ENCODE measurements at regions not wholly inside any gene's neighbourhood (a gene's known extent, or its start where the extent isn't known, plus 50 kb on each side); places are given as distances from the start of the nearest gene placed in this dataset.

GRCh38 chr7:89401099-89401498 lies 605.6 kb upstream of the TEX47 start:
- H3K4me1 Mint-ChIP-seq (ENCODE audit: low read depth) = peaks cover 2% of the 10 kb centered on the region
- no peak overlapping the region for H3K27ac Mint-ChIP-seq
- H3K27me3 Mint-ChIP-seq = no peaks in the 10 kb centered on the region
- H3K36me3 Mint-ChIP-seq = no peaks in the 10 kb centered on the region
- no peaks in the 10 kb centered on the region for H3K9me3 Mint-ChIP-seq (ENCODE audit: low read depth)
- H3K4me3 Mint-ChIP-seq = no peak overlapping the region

GRCh38 chr7:89401690-89402089 lies 606.2 kb upstream of the TEX47 start:
- no peaks in the 10 kb centered on the region for H3K36me3 Mint-ChIP-seq
- H3K4me3 Mint-ChIP-seq = no peak overlapping the region
- no peaks in the 10 kb centered on the region for H3K27me3 Mint-ChIP-seq
- peaks cover under 1% of the 10 kb centered on the region for H3K9me3 Mint-ChIP-seq (ENCODE audit: low read depth)
- H3K4me1 Mint-ChIP-seq (ENCODE audit: low read depth) = peaks cover 2% of the 10 kb centered on the region
- no peak overlapping the region for H3K27ac Mint-ChIP-seq

- H3K4me3 Mint-ChIP-seq = no peak overlapping the region
- H3K36me3 Mint-ChIP-seq = no peaks in the 10 kb centered on the region
- no peaks in the 10 kb centered on the region for H3K4me1 Mint-ChIP-seq (ENCODE audit: low read depth)
- no peaks in the 10 kb centered on the region for H3K9me3 Mint-ChIP-seq (ENCODE audit: low read depth)
- H3K27ac Mint-ChIP-seq = no peak overlapping the region
- H3K27me3 Mint-ChIP-seq = no peaks in the 10 kb centered on the region
Measured at GRCh38 chr7:89451911-89452310, 656.4 kb upstream of the TEX47 start.

- Mint-ChIP-seq H3K27me3 (no peaks in the 10 kb centered on the region), H3K4me3 (no peak overlapping the region), H3K9me3 (ENCODE audit: low read depth) (no peaks in the 10 kb centered on the region), H3K36me3 (no peaks in the 10 kb centered on the region), H3K27ac (no peak overlapping the region), H3K4me1 (ENCODE audit: low read depth) (no peaks in the 10 kb centered on the region)
Measured at GRCh38 chr7:89456556-89456955, 661.0 kb upstream of the TEX47 start.

GRCh38 chr7:89458114-89458513 lies 662.6 kb upstream of the TEX47 start:
- no peak overlapping the region for H3K4me3 Mint-ChIP-seq
- H3K4me1 Mint-ChIP-seq (ENCODE audit: low read depth) = no peaks in the 10 kb centered on the region
- H3K27ac Mint-ChIP-seq = no peak overlapping the region
- H3K9me3 Mint-ChIP-seq (ENCODE audit: low read depth) = no peaks in the 10 kb centered on the region
- H3K27me3 Mint-ChIP-seq = no peaks in the 10 kb centered on the region
- no peaks in the 10 kb centered on the region for H3K36me3 Mint-ChIP-seq

GRCh38 chr7:89474456-89474855 lies 678.9 kb upstream of the TEX47 start:
- Mint-ChIP-seq H3K27me3 (peaks cover 1% of the 10 kb centered on the region), H3K4me3 (no peak overlapping the region), H3K9me3 (ENCODE audit: low read depth) (peaks cover 11% of the 10 kb centered on the region), H3K27ac (no peak overlapping the region), H3K4me1 (ENCODE audit: low read depth) (peaks cover 11% of the 10 kb centered on the region), H3K36me3 (peaks cover 2% of the 10 kb centered on the region)

GRCh38 chr7:89477991-89478390 lies 676.3 kb upstream of the STEAP1 start:
- H3K27me3 Mint-ChIP-seq = no peaks in the 10 kb centered on the region
- H3K9me3 Mint-ChIP-seq (ENCODE audit: low read depth) = no peaks in the 10 kb centered on the region
- H3K36me3 Mint-ChIP-seq = no peaks in the 10 kb centered on the region
- peaks cover 11% of the 10 kb centered on the region for H3K4me1 Mint-ChIP-seq (ENCODE audit: low read depth)
- H3K4me3 Mint-ChIP-seq = no peak overlapping the region
- no peak overlapping the region for H3K27ac Mint-ChIP-seq

GRCh38 chr7:89495704-89496103 lies 658.6 kb upstream of the STEAP1 start:
- Mint-ChIP-seq H3K27ac (no peak overlapping the region), H3K4me3 (no peak overlapping the region), H3K4me1 (ENCODE audit: low read depth) (peaks cover 2% of the 10 kb centered on the region), H3K36me3 (no peaks in the 10 kb centered on the region), H3K9me3 (ENCODE audit: low read depth) (no peaks in the 10 kb centered on the region), H3K27me3 (no peaks in the 10 kb centered on the region)

- Mint-ChIP-seq H3K9me3 (ENCODE audit: low read depth) (no peaks in the 10 kb centered on the region), H3K27me3 (no peaks in the 10 kb centered on the region), H3K4me3 (no peak overlapping the region)
Measured at GRCh38 chr7:89500084-89500483, 654.2 kb upstream of the STEAP1 start.

GRCh38 chr7:89503281-89503680 lies 651.0 kb upstream of the STEAP1 start:
- Mint-ChIP-seq H3K27me3 (no peaks in the 10 kb centered on the region), H3K9me3 (ENCODE audit: low read depth) (no peaks in the 10 kb centered on the region)

More at GRCh38 chr7:89500084-89500483, 654.2 kb upstream of the STEAP1 start:
- Mint-ChIP-seq H3K36me3 (peaks cover 5% of the 10 kb centered on the region), H3K27ac (no peak overlapping the region), H3K4me1 (ENCODE audit: low read depth) (peaks cover 2% of the 10 kb centered on the region)

GRCh38 chr7:89507034-89507433 lies 647.2 kb upstream of the STEAP1 start:
- no peak overlapping the region for H3K27ac Mint-ChIP-seq
- no peaks in the 10 kb centered on the region for H3K4me1 Mint-ChIP-seq (ENCODE audit: low read depth)
- no peaks in the 10 kb centered on the region for H3K27me3 Mint-ChIP-seq
- no peaks in the 10 kb centered on the region for H3K9me3 Mint-ChIP-seq (ENCODE audit: low read depth)
- peaks cover 5% of the 10 kb centered on the region for H3K36me3 Mint-ChIP-seq
- no peak overlapping the region for H3K4me3 Mint-ChIP-seq

More at GRCh38 chr7:89503281-89503680, 651.0 kb upstream of the STEAP1 start:
- peaks cover 5% of the 10 kb centered on the region for H3K36me3 Mint-ChIP-seq
- peaks cover 2% of the 10 kb centered on the region for H3K4me1 Mint-ChIP-seq (ENCODE audit: low read depth)
- H3K27ac Mint-ChIP-seq = no peak overlapping the region
- no peak overlapping the region for H3K4me3 Mint-ChIP-seq

- Mint-ChIP-seq H3K36me3 (no peaks in the 10 kb centered on the region), H3K9me3 (ENCODE audit: low read depth) (no peaks in the 10 kb centered on the region), H3K27ac (no peak overlapping the region), H3K4me1 (ENCODE audit: low read depth) (no peaks in the 10 kb centered on the region), H3K27me3 (no peaks in the 10 kb centered on the region), H3K4me3 (no peak overlapping the region)
Measured at GRCh38 chr7:89511900-89512299, 642.4 kb upstream of the STEAP1 start.

GRCh38 chr7:89514970-89515369 lies 639.3 kb upstream of the STEAP1 start:
- Mint-ChIP-seq H3K36me3 (no peaks in the 10 kb centered on the region), H3K4me3 (no peak overlapping the region), H3K4me1 (ENCODE audit: low read depth) (no peaks in the 10 kb centered on the region)

GRCh38 chr7:89517815-89518214 lies 636.5 kb upstream of the STEAP1 start:
- H3K36me3 Mint-ChIP-seq = no peaks in the 10 kb centered on the region
- no peak overlapping the region for H3K27ac Mint-ChIP-seq
- H3K9me3 Mint-ChIP-seq (ENCODE audit: low read depth) = no peaks in the 10 kb centered on the region
- no peaks in the 10 kb centered on the region for H3K27me3 Mint-ChIP-seq
- no peaks in the 10 kb centered on the region for H3K4me1 Mint-ChIP-seq (ENCODE audit: low read depth)
- H3K4me3 Mint-ChIP-seq = no peak overlapping the region

More at GRCh38 chr7:89514970-89515369, 639.3 kb upstream of the STEAP1 start:
- no peaks in the 10 kb centered on the region for H3K9me3 Mint-ChIP-seq (ENCODE audit: low read depth)
- no peak overlapping the region for H3K27ac Mint-ChIP-seq
- H3K27me3 Mint-ChIP-seq = no peaks in the 10 kb centered on the region

GRCh38 chr7:89549768-89550167 lies 604.5 kb upstream of the STEAP1 start:
- no peaks in the 10 kb centered on the region for H3K9me3 Mint-ChIP-seq (ENCODE audit: low read depth)
- H3K36me3 Mint-ChIP-seq = no peaks in the 10 kb centered on the region
- no peak overlapping the region for H3K4me3 Mint-ChIP-seq
- no peaks in the 10 kb centered on the region for H3K4me1 Mint-ChIP-seq (ENCODE audit: low read depth)
- no peaks in the 10 kb centered on the region for H3K27me3 Mint-ChIP-seq
- H3K27ac Mint-ChIP-seq = no peak overlapping the region

GRCh38 chr7:89554209-89554608 lies 600.1 kb upstream of the STEAP1 start:
- H3K4me3 Mint-ChIP-seq = no peak overlapping the region
- no peaks in the 10 kb centered on the region for H3K27me3 Mint-ChIP-seq

More at GRCh38 chr7:89554209-89554608, 600.1 kb upstream of the STEAP1 start:
- H3K9me3 Mint-ChIP-seq (ENCODE audit: low read depth) = no peaks in the 10 kb centered on the region
- no peaks in the 10 kb centered on the region for H3K4me1 Mint-ChIP-seq (ENCODE audit: low read depth)
- no peaks in the 10 kb centered on the region for H3K36me3 Mint-ChIP-seq
- no peak overlapping the region for H3K27ac Mint-ChIP-seq
